ENCODE measurements at regions not wholly inside any gene's neighbourhood (a gene's known extent, or its start where the extent isn't known, plus 50 kb on each side); places are given as distances from the start of the nearest gene placed in this dataset.
"Not testable (repeated sequence)": the region's sequence is repeated elsewhere in the genome, so short reads cannot be mapped to it uniquely, and the experiment has no call there.

DNA sequence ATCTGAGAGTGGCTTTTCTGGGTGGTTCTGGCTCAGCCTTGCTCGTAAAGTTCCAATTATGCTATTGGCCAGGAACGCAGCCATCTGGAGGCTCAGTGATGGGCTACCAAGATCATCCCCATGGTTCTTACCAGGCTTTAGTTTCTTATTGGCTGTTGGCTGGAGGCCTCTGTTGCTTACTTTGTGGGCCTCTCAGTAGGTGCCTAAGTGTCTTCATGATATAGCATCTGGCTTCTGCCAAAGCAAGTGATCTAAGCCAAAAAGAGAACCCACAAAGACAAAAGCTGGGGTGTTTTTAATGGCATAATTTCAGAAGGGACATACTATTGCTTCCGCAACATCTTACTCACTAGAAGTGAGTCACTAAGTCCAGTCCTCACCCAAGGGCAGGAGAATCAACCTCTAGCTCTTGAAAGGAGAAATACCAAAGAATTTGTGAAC lies 132.0 kb upstream of the MDFIC start:
- Mint-ChIP-seq H3K27me3 (peaks cover 9% of the 10 kb centered on the region), H3K27ac (no peak overlapping the region), H3K4me1 (peaks cover 24% of the 10 kb centered on the region), H3K9me3 (peaks cover 0 to 4% of the 10 kb centered on the region in 2 donors), H3K4me3 (no peak overlapping the region)
- ATAC-seq (peak; percentile 62), DNase-seq (no peak)

DNA sequence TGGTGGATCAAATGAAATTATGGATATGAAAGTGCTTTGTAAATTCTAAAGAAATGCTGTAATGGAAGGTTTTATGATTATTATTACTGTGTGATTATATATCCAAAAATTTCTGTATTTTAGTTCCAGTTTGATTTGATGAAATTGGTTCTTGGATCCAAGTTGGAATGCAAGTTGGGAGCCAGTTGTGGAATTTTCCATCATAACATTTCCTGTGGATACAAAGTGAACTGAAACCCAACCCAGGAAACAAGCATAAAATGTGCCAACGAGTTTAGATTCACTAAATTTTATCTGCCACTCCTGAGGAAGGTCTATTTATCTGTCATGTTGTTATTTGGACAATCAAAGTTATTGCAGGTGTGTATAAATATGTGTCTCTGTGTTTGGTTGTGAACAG lies 131.4 kb upstream of the MDFIC start:
- Mint-ChIP-seq H3K9me3 (peaks cover 0 to 4% of the 10 kb centered on the region in 2 donors), H3K4me3 (no peak overlapping the region), H3K4me1 (peaks cover 30% of the 10 kb centered on the region), H3K27ac (no peak overlapping the region), H3K27me3 (peaks cover 15% of the 10 kb centered on the region)
- DNase-seq, result no peak
- no peak for ATAC-seq

DNA sequence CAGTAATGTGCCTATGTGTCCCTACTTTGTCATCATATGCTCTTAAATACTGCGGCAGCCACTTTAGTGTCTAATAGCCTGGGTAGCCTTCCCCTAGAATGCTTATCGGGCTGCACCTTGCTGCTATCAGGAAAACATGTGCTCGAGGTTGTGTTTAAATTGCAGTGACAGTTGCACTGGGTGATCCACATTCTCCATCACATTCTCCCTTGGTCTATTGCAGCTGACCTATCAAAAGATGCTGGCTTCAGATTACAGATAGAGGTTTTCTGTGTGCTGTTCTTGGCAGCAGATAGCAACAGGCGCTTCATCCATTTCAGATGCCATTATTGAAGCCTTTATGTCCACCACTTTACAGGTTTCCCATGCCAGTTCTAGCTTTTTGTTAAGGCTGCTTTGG lies 130.1 kb upstream of the MDFIC start:
- H3K4me3 Mint-ChIP-seq, result no peak overlapping the region
- H3K9me3 Mint-ChIP-seq, result peaks cover 0 to 4% of the 10 kb centered on the region in 2 donors
- peaks cover 22% of the 10 kb centered on the region for H3K27me3 Mint-ChIP-seq
- DNase-seq (no peak), ATAC-seq (no peak)
- no peak overlapping the region for H3K27ac Mint-ChIP-seq
- peaks cover 25% of the 10 kb centered on the region for H3K4me1 Mint-ChIP-seq

- Mint-ChIP-seq H3K27ac (peak overlapping the region in 1 of 2 donors; percentile 66), H3K27me3 (peaks cover 29% of the 10 kb centered on the region), H3K4me3 (peak overlapping the region in 1 of 2 donors; percentile 38), H3K9me3 (peaks cover 0 to 4% of the 10 kb centered on the region in 2 donors), H3K4me1 (peaks cover 25% of the 10 kb centered on the region)
- no peak for DNase-seq
- peak; percentile 50 for ATAC-seq
Measured at GRCh38 chr7:114793155-114793845, 128.6 kb upstream of the MDFIC start.

- Mint-ChIP-seq H3K4me1 (peaks cover 21% of the 10 kb centered on the region), H3K9me3 (peaks cover 0 to 4% of the 10 kb centered on the region in 2 donors), H3K27me3 (peaks cover 29% of the 10 kb centered on the region), H3K4me3 (no peak overlapping the region), H3K27ac (peak overlapping the region in 1 of 2 donors; percentile 72)
- no peak for DNase-seq
- no peak for ATAC-seq
Measured at GRCh38 chr7:114795475-114795874, 126.4 kb upstream of the MDFIC start.

DNA sequence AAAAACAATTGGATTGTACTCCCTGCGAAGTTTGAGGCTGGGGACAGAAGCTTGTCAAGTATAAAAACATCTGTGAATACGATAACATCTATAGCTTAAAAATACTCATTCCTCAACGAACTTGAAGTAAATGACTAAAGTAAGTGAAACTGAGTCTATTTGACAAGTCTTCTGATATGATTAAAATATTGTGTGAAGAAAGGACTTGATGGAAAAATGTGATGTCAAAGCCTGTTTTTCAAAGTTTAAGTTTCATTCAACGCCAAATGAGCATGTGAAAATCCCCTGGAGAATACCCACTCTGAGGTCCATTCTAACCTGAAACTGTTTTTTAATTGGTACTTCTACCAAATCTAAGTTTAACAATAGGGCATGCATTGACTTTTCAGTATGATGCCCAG lies 122.3 kb upstream of the MDFIC start:
- Mint-ChIP-seq H3K9me3 (no peaks in the 10 kb centered on the region), H3K27ac (peak overlapping the region in 1 of 2 donors; percentile 92), H3K4me1 (peaks cover 31% of the 10 kb centered on the region), H3K4me3 (peak overlapping the region in 1 of 2 donors; percentile 68), H3K27me3 (peaks cover 23% of the 10 kb centered on the region)
- ATAC-seq, result peak; percentile 76
- peak in 1 of 2 donors; percentile 32 for DNase-seq

DNA sequence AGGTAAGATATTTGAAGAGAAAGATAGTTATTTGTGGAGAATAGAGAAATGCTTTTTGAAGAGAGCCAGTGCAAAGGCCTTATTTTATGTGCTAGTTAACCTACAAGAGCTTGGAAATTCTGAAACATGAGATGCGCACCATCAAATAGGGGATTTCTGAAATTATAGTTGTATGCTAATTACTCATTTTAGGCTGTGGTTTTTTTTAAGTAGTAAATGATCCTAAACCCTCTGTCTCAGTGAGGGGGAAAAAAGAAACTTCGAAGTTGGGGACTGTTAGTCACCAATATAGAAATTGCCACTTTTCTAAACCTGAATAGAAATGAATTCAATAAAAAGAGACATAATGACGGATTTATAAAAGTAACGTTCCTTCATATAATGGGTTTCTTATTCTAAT lies 119.3 kb upstream of the MDFIC start:
- peak; percentile 81 for ATAC-seq
- Mint-ChIP-seq H3K27ac (peak overlapping the region in 1 of 2 donors; percentile 62), H3K9me3 (no peaks in the 10 kb centered on the region), H3K4me1 (peaks cover 32% of the 10 kb centered on the region), H3K27me3 (peaks cover 10% of the 10 kb centered on the region), H3K4me3 (peak overlapping the region; percentile 5 to 9)
- no peak for DNase-seq

- no peak for ATAC-seq
- Mint-ChIP-seq H3K9me3 (no peaks in the 10 kb centered on the region), H3K27me3 (peaks cover 24% of the 10 kb centered on the region), H3K27ac (no peak overlapping the region), H3K4me1 (peaks cover 18% of the 10 kb centered on the region), H3K4me3 (no peak overlapping the region)
- no peak for DNase-seq
Measured at GRCh38 chr7:114806590-114807162, 115.2 kb upstream of the MDFIC start.

DNA sequence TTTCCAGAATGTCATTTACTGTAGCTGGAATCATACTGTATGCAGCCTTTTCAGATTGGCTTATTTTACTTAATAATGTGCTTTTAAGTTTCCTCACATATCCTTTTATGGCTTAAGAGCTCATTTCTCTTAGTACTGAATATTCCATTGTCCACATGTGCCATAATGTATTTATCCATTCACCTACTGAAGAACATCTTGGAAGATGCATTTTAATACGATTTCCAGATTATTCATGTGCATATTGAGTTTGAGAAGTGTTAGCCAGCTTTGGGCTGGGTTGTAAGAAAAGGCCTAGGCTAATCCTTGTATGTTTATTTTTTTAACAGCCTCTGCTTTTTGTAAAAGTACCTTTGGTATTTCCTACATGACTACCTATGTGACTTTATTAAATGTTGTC lies 109.3 kb upstream of the MDFIC start:
- DNase-seq (no peak), ATAC-seq (no peak)
- Mint-ChIP-seq H3K4me1 (peaks cover 26% of the 10 kb centered on the region), H3K27me3 (peaks cover 14% of the 10 kb centered on the region), H3K4me3 (no peak overlapping the region), H3K9me3 (peaks cover 0 to 7% of the 10 kb centered on the region in 2 donors), H3K27ac (no peak overlapping the region)

DNA sequence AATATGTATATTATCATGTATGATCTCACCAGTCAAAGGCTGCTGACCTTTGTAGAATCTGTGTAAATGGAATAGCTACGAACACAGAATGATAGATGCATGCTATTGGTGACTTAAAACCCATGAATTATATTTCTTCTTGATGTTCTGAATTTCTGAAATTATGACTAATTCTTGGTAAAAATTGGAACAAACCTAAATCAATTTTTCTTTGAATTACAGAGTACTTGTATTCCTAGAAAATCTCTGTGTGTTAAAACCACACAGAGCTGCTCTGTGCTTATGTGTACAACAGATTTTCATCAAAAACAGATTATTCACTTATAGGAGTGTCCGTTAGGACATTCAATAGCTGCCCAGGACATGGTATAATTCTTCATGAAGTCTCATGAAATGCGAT lies 108.3 kb upstream of the MDFIC start:
- Mint-ChIP-seq H3K4me3 (peak overlapping the region in 1 of 2 donors; percentile 23), H3K9me3 (peaks cover 0 to 7% of the 10 kb centered on the region in 2 donors), H3K4me1 (peaks cover 26% of the 10 kb centered on the region), H3K27me3 (peaks cover 13% of the 10 kb centered on the region), H3K27ac (no peak overlapping the region)
- DNase-seq, result no peak
- peak; percentile 56 for ATAC-seq

DNA sequence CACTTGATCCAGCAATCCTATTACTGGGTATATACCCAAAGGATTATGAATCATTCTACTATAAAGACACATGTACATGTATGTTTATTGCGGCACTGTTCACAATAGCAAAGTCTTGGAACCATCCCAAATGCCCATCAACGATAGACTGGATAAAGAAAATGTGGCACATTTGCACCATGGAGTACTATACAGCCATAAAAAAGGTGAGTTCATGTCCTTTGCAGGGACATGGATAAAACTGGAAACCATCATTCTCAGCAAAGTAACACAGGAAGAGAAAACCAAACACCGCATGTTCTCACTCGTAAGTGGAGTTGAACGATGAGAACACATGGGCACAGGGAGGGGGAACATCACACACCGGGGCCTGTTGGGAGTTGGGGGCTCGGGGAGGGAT lies 104.9 kb upstream of the MDFIC start:
- Mint-ChIP-seq H3K27ac (peak overlapping the region in 1 of 2 donors; percentile 86), H3K4me1 (peaks cover 33% of the 10 kb centered on the region)
- not testable (repeated sequence) for ATAC-seq, H3K4me3 Mint-ChIP-seq, DNase-seq, H3K27me3 Mint-ChIP-seq, H3K9me3 Mint-ChIP-seq

GRCh38 chr7:114818501-114818900 lies 103.4 kb upstream of the MDFIC start:
- Mint-ChIP-seq H3K27ac (no peak overlapping the region), H3K4me3 (no peak overlapping the region), H3K27me3 (peaks cover 7% of the 10 kb centered on the region), H3K4me1 (peaks cover 21% of the 10 kb centered on the region), H3K9me3 (peaks cover 0 to 7% of the 10 kb centered on the region in 2 donors)
- ATAC-seq (peak; percentile 98), DNase-seq (peak in 1 of 2 donors; percentile 26)

- H3K4me1 Mint-ChIP-seq, result peaks cover 8% of the 10 kb centered on the region
- H3K27ac Mint-ChIP-seq, result no peak overlapping the region
- ATAC-seq, result no peak
- DNase-seq, result no peak
- peaks cover 0 to 7% of the 10 kb centered on the region in 2 donors for H3K9me3 Mint-ChIP-seq
- H3K27me3 Mint-ChIP-seq, result peaks cover 7% of the 10 kb centered on the region
- no peak overlapping the region for H3K4me3 Mint-ChIP-seq
Measured at GRCh38 chr7:114819616-114820362, 102.1 kb upstream of the MDFIC start.

GRCh38 chr7:114821030-114821900 lies 100.6 kb upstream of the MDFIC start:
- Mint-ChIP-seq H3K4me3 (no peak overlapping the region), H3K27ac (peak overlapping the region in 1 of 2 donors; percentile 41), H3K27me3 (peaks cover 7% of the 10 kb centered on the region), H3K4me1 (peaks cover 20% of the 10 kb centered on the region), H3K9me3 (peaks cover 11 to 15% of the 10 kb centered on the region in 2 donors)
- DNase-seq (no peak), ATAC-seq (no peak)

DNA sequence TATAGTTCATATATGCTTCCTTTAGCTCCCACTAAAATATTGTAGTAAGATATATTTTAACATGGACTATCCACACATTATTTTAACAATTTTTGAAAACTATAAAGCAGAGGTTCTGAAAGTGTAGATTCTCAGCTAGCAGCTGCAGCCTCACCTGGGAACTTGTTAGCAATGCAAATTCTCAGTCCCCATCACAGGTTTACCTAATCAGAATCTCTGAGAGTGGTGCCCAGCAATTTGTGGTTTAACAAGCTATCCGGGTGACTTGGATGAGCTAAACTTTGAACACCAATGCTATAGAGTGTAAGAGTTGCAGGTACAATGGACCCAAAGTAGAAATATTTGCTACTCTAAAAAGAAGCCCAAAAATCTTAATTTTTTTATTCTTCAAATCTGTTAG lies 99.8 kb upstream of the MDFIC start:
- H3K27me3 Mint-ChIP-seq, result peaks cover 7% of the 10 kb centered on the region
- H3K4me1 Mint-ChIP-seq, result peaks cover 20% of the 10 kb centered on the region
- no peak overlapping the region for H3K27ac Mint-ChIP-seq
- peaks cover 11 to 15% of the 10 kb centered on the region in 2 donors for H3K9me3 Mint-ChIP-seq
- no peak overlapping the region for H3K4me3 Mint-ChIP-seq
- ATAC-seq, result no peak
- DNase-seq, result no peak
